A673 (cell line): ENCODE measurements at regions not wholly inside any gene's neighbourhood (a gene's known extent, or its start where the extent isn't known, plus 50 kb on each side); places are given as distances from the start of the nearest gene placed in this dataset.
"Not testable (repeated sequence)": the region's sequence is repeated elsewhere in the genome, so short reads cannot be mapped to it uniquely, and the experiment has no call there.

Experiments
- BruUV-seq: library from RNA; stranded (reverse); fragments of 400-500 nt; replicated peaks from 2 replicates; lab custom pipeline; 2021; lab: Mats Ljungman, UMichigan
- CTCF ChIA-PET: fragments of 300-600 bp; sonication (Branson Sonifier 250); formaldehyde crosslinking; loops from one replicate; lab custom pipeline; 2022; ENCODE audit warnings: antibody characterized with exemption; lab: Charles Lee
- POLR2A ChIA-PET: fragments of 300-600 bp; sonication (Branson Sonifier 250); formaldehyde crosslinking; loops from one replicate; lab custom pipeline; 2022; ENCODE audit warnings: antibody characterized with exemption; ENCODE audit not compliant: low non-redundant PET; lab: Charles Lee
- DNase-seq: peaks from one replicate; pipeline ENCODE4 v3.0.0-alpha.2; 2015; ENCODE audit warnings: low spot score
- H3K27ac ChIP-seq: fragments of 200-600 bp; sonication (generic); 2 replicates; pipeline ENCODE4 v1.5.1; 2016; ENCODE audit warnings: mixed run types, low read depth, mild to moderate bottlenecking, mixed read lengths, antibody characterized with exemption, low read length; ENCODE audit not compliant: poor library complexity, severe bottlenecking
- H3K27me3 ChIP-seq: fragments of 200-600 bp; sonication (generic); replicated peaks from 2 replicates; pipeline ENCODE4 v1.6.1; 2017; ENCODE audit warnings: mixed run types, low read depth, mild to moderate bottlenecking, mixed read lengths, antibody characterized with exemption, low read length; ENCODE audit not compliant: insufficient read depth, poor library complexity
- H3K36me3 ChIP-seq: fragments of 200-600 bp; sonication (generic); 2 replicates; pipeline ENCODE4 v1.6.1; 2016; ENCODE audit warnings: mixed run types, mild to moderate bottlenecking, mixed read lengths, antibody characterized with exemption, low read length; ENCODE audit not compliant: insufficient read depth, poor library complexity, severe bottlenecking
- H3K4me1 ChIP-seq: fragments of 200-600 bp; sonication (generic); 2 replicates; pipeline ENCODE4 v1.6.1; 2017; ENCODE audit warnings: mixed run types, mild to moderate bottlenecking, mixed read lengths, antibody characterized with exemption, low read length; ENCODE audit not compliant: insufficient read depth, poor library complexity, severe bottlenecking
- H3K4me3 ChIP-seq: fragments of 200-600 bp; sonication (generic); 2 replicates; pipeline ENCODE4 v1.5.1; 2016; ENCODE audit warnings: low read depth, mixed run types, mild to moderate bottlenecking, mixed read lengths, low read length; ENCODE audit not compliant: poor library complexity, severe bottlenecking
- H3K9me3 ChIP-seq: fragments of 200-600 bp; sonication (generic); 2 replicates; pipeline ENCODE4 v1.6.1; 2016; ENCODE audit warnings: mixed run types, low read depth, mild to moderate bottlenecking, mixed read lengths, antibody characterized with exemption, low read length; ENCODE audit not compliant: poor library complexity, severe bottlenecking
- EZH2 ChIP-seq: fragments of 200-600 bp; sonication (generic); IDR thresholded peaks from 2 replicates; pipeline ENCODE4 v1.6.1; 2017; ENCODE audit warnings: borderline replicate concordance, low read depth, mild to moderate bottlenecking, mixed read lengths, antibody characterized with exemption, low read length; ENCODE audit not compliant: poor library complexity, severe bottlenecking
- intact Hi-C: fragments of 100-400 bp; cut with micrococcal nuclease; formaldehyde crosslinking; loops from one replicate; pipeline ENCODE4 v1.10.0; 2022; ENCODE audit not compliant: unreplicated experiment
- TF ChIP-seq, protein P1 (sequence below): fragments of 300-800, 200-600 bp; sonication (generic); conservative IDR thresholded peaks from 2 replicates; pipeline ENCODE4 v1.5.1; 2017; ENCODE audit warnings: low read depth, mild to moderate bottlenecking, antibody characterized with exemption, low read length, moderate library complexity, mixed read lengths

DNA sequence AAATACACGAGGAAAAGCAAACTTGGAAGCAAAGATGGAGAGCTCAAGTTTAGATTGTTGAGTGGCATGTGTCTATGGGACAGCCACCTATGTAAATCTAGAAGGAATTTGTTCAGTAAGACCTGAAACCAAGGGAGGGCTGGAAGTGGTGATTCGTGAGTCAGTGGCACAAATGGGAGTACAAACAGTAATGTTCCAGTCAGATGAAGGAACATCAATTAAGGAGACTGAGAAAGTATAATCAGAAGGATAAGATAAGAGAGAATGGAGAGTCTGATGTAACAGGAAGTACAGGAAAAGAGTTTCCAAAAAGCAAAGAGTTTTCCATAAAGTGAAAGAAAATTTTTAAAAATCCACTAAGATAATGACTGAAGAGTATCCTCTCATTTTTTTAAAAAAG lies 544.2 kb downstream of the KIF20B start:
- Histone ChIP-seq H3K4me1 (no peaks in the 10 kb centered on the region), H3K27me3 (no peaks in the 10 kb centered on the region), H3K9me3 (no peaks in the 10 kb centered on the region), H3K27ac (no peak overlapping the region), H3K4me3 (no peak overlapping the region), H3K36me3 (no peaks in the 10 kb centered on the region)
- no TSS peak for BruUV-seq
- ChIA-PET POLR2A (interaction anchor here (0.6 kb wide), 1 partner anchor 1160 kb away, joined by 5 read pairs; no protein-coding TSS in a partner anchor), CTCF (no interaction called here)
- intact Hi-C loops, result no loop called here
- no peak for DNase-seq
- TF ChIP-seq, protein P1, sequence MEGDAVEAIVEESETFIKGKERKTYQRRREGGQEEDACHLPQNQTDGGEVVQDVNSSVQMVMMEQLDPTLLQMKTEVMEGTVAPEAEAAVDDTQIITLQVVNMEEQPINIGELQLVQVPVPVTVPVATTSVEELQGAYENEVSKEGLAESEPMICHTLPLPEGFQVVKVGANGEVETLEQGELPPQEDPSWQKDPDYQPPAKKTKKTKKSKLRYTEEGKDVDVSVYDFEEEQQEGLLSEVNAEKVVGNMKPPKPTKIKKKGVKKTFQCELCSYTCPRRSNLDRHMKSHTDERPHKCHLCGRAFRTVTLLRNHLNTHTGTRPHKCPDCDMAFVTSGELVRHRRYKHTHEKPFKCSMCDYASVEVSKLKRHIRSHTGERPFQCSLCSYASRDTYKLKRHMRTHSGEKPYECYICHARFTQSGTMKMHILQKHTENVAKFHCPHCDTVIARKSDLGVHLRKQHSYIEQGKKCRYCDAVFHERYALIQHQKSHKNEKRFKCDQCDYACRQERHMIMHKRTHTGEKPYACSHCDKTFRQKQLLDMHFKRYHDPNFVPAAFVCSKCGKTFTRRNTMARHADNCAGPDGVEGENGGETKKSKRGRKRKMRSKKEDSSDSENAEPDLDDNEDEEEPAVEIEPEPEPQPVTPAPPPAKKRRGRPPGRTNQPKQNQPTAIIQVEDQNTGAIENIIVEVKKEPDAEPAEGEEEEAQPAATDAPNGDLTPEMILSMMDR, result no peak
- no peak for TF ChIP-seq EZH2

DNA sequence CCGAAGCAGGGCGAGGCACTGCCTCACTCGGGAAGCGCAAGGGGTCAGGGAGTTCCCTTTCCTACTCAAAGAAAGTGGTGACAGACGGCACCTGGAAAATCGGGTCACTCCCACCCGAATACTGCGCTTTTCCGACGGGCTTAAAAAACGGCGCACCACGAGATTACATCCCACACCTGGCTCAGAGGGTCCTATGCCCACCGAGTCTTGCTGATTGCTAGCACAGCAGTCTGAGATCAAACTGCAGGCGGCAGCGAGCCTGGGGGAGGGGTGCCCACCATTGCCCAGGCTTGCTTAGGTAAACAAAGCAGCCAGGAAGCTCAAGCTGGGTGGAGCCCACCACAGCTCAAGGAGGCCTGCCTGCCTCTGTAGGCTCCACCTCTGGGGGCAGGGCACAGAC lies 549.4 kb downstream of the KIF20B start:
- CTCF ChIA-PET, result not testable (repeated sequence)

DNA sequence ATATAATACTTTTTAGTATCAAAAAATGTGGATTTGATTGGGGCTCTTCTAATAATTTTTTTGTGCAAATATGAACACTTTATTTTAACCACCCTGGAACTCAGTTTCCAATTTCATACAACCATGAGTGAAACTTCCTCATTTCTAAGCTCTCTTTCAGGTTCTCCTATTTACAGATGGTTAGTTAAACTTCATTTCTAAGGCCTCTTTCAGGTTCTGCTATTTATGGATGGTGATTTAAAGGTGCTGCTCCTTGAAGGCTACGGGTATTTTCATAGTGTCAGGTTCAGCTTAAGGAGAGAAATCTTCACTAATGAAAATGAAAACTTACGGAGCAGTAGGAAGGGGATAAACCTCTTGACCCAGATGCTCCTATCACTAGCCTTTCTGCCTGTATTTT lies 568.3 kb downstream of the KIF20B start:
- POLR2A ChIA-PET, result no interaction called here
- no peak for DNase-seq
- no peak for TF ChIP-seq EZH2
- TF ChIP-seq, protein P1, result no peak
- Histone ChIP-seq H3K27me3 (no peaks in the 10 kb centered on the region), H3K36me3 (no peaks in the 10 kb centered on the region), H3K27ac (no peak overlapping the region), H3K9me3 (no peaks in the 10 kb centered on the region), H3K4me1 (no peaks in the 10 kb centered on the region), H3K4me3 (no peak overlapping the region)
- CTCF ChIA-PET, result no interaction called here
- intact Hi-C loops, result no loop called here
- BruUV-seq, result no TSS peak

More for the DNA sequence above, 549.4 kb downstream of the KIF20B start:
- H3K9me3 ChIP-seq, H3K4me3 ChIP-seq, H3K4me1 ChIP-seq, H3K36me3 ChIP-seq, intact Hi-C loops, POLR2A ChIA-PET, BruUV-seq, H3K27me3 ChIP-seq, H3K27ac ChIP-seq, DNase-seq: not testable (repeated sequence)

DNA sequence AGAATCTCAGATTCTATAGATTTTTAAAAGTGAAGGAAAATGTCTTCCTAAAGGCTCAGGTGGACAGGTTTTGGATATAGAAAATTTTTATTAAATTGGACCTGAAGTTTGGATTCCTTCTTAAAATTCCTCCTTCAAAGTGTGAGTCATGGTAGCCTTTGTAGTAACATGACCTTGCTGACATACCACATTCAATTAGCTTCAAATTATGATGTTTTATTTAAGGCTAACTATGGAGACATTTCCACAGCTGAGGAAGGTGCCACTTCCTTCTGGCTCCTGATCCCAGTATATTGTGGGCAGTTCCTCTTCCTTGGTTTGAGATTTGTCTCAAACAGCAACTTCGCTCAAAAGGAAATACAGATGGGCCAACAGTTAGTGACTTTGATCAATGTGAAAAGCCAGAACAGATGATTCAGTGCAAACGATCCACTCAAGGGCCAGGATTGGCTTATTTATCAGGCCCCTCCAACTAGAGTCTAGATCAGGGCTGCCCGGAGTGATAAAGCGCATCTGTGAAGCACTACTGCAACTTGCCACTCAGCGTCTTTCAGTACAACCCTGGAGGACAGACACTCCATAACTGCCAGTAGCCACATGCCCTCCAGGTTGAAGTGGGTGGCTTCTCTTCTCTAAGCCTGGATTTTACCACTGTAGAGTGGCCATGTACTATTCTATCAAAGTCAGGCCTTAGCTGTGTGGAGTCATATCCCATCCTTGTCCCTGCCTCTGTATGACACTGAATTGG lies 573.5 kb downstream of the KIF20B start:
- peaks cover 28% of the 10 kb centered on the region for H3K27me3 ChIP-seq
- H3K27ac ChIP-seq, result no peak overlapping the region
- no TSS peak for BruUV-seq
- H3K9me3 ChIP-seq, result no peaks in the 10 kb centered on the region
- no peaks in the 10 kb centered on the region for H3K4me1 ChIP-seq
- ChIA-PET CTCF (no interaction called here), POLR2A (no interaction called here)
- DNase-seq, result no peak
- TF ChIP-seq, protein P1, result no peak
- TF ChIP-seq EZH2, result no peak
- no peak overlapping the region for H3K4me3 ChIP-seq
- intact Hi-C loops, result no loop called here
- no peaks in the 10 kb centered on the region for H3K36me3 ChIP-seq
